Activated CD4-positive, alpha-beta T cell treated with anti-CD3 and anti-CD28 coated beads, Interleukin-2, Interleukin-4, amounts not matched to agents 100 ng/mL and 50 ng/mL, durations not matched to agents 16 hours and 8 hours (primary cell): ENCODE measurements at regions not wholly inside any gene's neighbourhood (a gene's known extent, or its start where the extent isn't known, plus 50 kb on each side); places are given as distances from the start of the nearest gene placed in this dataset.

Source experiments
- DNase-seq: peaks from one replicate; pipeline ENCODE4 v3.0.0-alpha.2; 2020; ENCODE audit warnings: low spot score

DNA sequence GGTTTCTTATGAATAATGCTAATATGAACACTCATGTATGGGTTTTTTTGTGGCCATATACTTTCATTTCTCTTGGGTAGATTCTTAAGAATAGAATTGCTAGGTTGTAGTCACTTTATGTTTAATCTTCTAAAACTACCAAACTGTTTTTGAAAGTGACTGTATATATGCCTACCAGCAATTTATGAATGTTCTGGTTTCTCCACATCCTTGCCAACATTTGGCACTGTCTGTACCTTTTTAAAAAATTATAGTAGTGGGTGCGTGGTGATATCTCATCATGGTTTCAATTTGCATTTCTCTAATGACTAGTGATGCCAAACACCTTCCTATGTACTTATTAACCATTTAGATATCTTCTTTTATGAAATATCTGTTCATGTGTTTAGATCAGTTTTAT is 110.6 kb upstream of the RIOK3 start:
- no peak for DNase-seq

DNA sequence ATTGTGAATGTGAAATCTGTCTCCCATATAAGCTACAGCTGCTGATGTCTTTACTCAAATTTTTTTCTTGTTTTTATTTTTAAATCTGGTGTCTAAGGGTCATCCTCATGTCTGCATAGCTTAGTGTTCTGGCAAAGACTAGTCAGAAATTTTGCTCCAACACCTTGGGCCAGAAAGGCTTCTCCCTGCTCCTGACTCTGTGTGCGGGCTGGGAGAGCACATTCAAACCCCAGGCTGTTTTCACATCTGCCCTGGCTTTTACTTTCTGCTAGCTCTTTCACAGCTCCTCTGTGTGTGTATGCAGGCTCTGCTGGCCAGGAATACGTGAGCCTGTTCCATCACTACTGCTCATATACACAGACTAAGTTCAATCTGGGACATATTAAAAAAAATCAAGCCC is 102.9 kb upstream of the RIOK3 start:
- DNase-seq, result no peak

DNA sequence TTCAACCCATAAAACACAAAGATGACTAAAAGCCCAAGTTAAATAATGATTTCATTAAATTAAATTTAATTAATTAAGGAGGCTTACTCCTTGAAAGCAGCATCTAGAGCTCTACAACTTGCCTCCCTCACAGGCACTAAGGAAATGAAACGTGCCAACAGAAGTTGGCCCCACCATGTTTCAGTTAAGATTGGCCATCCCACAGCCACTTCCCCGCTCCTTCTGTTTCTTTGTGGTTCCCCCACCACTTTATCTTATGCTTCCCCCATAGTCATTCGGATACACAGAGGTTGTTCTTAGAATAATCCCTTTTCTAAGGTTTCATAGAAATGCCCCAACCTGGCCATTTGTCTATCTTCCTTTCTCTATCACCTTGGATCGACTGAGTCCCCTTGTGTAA is 101.6 kb upstream of the RIOK3 start:
- DNase-seq, result no peak

DNA sequence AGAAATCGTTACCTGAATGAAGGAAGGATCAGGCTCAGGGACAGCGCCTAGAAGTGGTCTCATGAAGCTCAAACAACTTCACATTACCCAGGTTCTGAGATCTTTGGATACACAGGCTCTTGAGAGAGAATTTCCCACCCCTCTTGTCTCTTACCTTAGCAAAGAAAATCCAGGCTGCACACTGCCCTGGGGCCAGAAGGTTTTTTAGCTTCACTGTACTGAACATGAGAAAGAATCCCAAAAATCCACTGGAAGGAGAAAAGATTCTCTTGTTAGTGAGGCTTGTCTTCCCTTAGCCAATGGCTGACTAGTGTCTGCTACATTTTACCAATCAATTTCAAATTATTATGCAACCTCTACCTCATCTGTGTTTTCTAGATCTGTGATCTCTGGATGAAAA is 101.0 kb upstream of the RIOK3 start:
- no peak for DNase-seq

DNA sequence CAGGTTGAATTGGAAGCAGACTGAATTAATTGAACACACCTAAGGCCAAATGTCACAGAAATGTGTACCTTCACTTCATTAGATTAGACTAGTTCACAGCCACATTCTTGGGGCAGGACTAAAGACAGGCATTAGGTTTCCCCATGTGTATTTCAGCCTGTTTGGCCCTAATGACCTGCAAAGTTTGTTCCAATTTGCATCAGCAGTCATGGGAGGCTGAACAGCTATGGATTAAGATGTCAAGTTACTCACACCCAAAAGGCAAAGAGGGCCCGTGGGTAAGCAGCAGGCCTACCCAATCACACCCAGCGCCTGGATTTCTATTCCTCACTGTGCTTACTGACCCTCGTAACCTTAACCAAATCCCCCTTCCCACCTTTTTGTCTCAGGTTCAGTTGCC is 99.6 kb upstream of the RIOK3 start:
- DNase-seq, result no peak

DNA sequence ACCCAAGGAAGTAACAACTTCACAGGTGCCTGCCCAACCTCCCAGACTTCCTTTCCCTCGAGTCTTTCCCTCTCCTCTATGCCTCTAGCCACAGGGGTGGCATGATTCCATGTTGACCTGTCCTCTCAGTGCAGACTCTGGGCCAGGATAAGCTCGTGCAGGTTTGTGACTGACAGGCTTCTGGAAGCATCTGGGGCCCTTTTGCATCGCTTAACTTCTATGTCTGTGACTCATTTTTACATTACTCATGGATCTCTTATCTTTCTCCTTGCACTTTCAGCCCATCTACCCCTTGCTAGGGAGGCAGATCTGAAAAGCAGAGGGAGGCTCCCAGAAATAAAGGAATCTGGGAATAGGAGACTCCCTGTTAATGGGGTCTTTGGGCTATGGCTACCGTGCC is 98.5 kb upstream of the RIOK3 start:
- DNase-seq, result no peak

DNA sequence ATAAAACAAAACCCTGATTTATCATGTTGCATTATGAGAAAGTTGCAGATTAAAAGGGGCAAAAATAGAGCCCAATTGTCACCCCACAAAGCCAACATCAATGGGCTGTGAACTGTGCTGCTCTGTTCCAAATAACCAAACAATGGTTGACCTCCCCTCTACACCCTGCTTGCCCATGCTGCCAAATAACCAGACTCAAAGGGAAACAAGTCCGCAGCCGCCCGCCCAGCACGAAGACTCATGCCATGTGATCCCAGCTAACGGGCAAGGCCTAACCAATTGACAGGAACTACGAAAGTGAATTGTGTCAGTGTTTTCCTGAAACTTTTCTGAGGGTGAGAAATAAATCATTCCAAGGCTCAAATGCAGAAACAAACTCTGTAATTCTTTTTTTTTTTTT is 97.9 kb upstream of the RIOK3 start:
- no peak for DNase-seq

DNA sequence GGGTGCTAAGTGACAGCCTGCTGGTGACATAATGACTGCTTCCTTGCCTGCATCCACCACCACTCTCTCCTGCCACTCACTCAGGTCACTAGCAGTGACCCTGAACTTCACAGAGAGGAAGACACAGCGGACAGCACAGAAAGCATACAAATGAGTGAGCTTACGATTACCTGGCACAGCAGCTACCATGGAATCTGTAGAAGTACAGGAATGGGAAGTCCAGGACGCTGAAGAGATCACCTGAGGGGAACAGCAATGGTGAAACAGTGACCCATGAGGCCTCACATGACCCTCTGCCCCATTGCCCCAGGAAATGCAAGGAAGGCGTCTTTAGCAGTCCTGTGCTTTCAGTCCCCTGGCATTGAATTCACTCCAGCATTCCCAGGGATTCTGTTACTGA is 96.7 kb upstream of the RIOK3 start:
- no peak for DNase-seq

DNA sequence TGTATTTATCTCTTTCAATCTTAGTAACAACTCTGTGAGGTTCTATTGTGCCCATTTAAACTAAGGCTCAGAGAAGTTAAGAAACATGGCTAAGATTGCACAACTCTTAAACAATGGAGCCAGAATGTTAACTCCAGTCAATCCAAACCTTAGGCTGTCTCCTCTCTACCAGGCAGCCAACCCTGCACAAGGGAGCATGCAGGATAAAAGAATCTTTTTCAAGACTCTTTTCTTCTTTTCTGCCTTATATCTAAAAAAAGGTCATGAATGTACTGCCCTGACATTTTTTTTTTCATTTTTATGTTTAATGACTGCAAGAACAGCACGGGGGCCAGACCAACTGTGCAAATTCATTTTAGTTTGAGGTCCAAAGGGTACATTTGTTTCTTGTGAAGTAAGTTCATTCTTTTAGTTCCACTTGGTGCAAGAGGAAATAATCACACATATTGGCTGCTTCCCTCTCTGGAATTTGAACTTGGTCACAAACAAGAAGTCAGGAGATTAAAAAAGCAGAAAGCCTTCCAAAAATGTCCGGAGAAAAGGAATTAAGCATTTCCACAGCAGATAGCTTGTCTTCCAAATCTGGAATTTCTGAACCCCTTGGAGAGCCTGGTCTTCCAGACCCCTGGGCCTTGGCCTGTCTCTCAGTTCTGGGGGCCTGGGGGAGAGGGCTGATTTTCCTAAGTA is 96.0 kb upstream of the RIOK3 start:
- DNase-seq, result no peak

DNA sequence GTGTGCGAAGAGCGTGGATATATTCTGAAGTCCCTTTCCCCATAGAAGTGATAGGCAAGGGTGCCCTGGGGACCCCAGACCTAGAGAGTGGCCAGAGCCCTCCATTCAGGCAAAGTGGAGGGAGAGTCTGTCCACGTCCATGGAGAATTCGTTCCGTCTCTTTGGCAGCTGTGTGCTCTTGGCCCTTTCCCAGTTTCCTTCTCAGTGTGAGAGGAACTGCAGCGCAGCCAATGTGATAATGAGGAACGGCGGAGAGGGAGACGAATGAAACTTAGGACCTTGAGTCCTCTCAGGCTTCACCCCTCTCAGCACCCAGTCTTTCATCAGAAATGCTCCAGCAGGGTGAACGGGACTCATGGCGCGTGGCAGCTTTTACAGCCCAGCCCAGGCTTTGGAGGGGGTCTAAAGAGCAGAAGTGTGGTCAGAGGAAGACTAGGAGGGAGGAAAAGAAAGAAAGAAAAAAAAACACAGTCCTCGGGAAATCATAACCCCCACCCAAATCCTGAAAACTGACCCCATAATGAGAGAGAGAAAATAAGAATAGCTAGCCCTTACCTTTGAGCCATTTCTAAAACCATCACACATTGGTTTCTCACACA is 95.0 kb upstream of the RIOK3 start:
- DNase-seq, result no peak

DNA sequence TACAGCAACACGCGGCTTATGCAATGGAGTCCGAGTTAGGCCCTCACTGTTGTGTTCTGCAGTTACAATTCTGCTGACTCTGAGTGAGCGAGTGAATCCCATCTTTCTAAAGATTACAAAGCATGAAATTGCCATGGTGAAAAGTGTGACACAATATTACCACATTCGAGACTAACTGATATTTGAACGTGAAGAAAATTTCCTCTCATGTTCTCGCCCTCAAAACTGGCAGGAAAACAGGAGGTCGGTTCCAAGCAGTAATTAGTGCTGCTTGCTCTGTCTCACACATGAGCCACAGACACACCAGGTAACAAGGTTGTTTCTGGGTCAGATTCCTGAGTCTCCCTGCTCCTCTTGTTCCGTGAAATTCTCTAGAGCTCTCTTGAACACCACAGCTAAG is 93.7 kb upstream of the RIOK3 start:
- DNase-seq, result no peak

DNA sequence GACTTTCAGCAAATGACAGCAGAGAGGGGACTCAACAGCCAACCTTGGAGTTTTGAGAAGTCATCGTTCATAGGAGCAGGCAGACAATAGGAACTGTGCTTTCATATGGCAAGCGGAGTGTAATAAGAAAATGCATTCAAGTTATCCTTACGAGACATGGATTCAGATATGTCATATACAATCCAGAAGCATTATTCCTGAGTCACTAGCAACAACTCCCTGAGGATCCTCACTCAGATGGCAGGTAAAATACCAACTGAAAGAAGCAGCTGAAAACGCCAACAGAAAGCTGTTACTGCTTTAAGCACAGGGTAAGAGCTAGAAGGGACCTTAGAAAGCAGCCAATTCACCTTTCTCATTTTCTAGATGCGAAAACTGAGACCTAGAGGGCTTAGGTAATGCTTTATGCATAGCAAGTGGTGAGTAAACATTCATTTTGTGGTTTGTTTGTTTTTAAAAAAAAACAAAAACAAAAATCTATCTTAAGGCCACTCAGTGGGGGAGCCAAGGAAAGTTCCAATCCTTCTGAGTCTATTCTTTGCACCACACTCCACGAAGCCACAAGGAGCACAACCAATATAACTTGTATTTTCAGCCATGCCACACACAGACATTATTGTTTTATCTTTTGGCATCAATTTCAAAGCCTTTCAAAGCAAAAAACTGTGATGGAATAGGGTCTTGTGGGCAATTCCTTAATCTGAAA is 89.1 kb upstream of the RIOK3 start:
- DNase-seq, result no peak

DNA sequence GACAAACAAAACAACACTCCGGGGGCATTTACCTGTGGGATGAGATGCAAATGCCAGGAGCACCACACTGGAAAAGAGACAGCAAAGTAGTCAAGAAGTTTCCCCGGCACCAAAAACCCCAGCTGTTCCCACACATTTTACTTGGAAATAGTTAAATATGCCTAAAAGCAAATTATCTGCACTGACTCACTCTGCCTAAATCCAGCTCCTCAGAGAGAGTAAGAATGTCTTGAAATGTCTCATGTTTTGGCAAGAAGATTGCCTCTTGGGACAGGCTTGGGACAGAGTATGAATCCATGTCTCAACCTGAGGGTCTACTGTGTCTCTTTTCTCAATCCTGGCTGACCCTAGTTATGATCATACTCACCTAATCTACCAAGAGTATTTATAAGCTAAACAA is 87.5 kb upstream of the RIOK3 start:
- DNase-seq, result no peak

DNA sequence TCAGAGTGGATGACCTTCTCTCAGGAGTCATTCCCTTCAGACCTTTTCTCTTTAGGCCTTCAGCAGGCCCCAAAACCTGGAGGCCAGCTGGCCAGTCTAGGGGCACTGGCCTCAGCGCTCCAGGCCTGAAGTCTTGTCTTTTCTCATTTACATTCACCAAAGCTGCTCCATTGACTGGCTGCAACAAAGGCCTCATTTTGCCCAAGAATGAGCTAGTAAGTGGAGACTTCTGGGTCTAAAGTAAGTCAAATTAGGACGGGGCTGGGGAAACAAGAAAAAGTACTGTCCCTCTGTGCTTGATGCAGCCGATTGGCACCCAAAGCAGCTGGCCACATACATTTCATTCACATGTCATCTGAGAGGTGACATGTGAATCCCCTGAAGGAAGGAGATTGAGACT is 83.8 kb upstream of the RIOK3 start:
- no peak for DNase-seq

DNA sequence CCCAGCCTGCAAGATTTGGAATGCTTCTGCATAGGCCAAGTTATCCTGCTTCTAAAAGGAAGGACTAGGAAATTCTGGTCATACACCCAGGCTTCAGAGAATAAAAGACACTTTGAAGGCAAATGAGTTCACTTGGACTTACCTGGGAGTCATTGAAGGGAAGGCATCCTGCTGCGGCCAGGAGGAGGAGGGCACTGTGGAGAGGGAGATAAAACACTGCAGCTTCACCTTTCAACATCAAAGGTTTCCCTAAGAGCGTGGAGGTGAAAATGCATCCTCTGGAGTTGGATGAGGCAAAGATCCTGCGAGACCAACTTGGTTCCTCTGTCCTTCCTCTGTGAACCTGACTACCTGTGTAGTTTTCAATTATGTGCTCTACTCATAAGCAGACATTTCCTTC is 79.5 kb upstream of the RIOK3 start:
- DNase-seq, result no peak

DNA sequence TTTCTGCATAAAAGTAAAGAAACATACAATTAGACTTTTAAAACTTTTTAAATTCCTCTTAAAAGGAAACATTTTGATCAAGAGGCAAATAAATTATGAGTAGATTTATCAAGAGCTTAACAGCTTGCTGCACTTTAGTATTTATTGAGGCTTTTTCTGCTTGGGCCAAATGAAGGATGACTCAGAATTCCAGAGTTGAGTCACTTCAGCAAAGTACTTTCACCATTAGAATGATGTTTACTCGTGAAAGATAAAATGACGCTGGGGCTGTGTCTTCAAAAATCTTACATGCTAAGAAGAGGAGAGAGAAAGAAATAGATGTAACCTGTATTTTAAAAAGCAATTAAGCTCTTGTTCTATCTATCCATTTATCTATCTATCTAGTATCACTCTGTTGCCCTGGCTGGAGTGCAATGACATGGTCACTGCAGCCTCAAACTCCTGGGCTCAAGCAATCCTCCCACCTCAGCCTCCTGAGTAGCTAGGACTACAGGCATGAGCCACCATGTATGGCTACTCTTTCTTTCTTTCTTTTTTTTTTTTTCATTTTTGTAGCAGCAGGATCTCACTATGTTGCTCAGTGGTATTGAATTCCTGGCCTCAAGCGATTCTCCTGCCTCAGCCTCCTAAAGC is 75.3 kb upstream of the RIOK3 start:
- DNase-seq, result peak; percentile 81

DNA sequence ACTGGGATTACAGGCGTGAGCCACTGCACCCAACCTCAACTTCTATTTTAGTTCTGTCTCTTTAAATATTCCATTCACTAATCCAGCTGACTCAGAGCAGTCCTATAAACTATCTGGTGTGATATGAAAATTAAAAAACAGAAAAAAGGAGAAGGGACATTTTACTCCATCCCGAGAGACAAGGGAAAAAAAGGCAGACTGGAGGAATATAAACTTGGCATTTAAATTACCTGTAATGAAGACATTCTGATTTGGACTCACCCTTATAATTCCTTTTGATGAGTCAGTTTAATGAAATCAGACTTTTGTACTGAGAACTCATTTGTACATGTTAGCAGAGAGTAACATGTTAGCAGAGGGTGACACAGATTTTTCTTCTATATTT is 74.8 kb upstream of the RIOK3 start:
- no peak for DNase-seq

DNA sequence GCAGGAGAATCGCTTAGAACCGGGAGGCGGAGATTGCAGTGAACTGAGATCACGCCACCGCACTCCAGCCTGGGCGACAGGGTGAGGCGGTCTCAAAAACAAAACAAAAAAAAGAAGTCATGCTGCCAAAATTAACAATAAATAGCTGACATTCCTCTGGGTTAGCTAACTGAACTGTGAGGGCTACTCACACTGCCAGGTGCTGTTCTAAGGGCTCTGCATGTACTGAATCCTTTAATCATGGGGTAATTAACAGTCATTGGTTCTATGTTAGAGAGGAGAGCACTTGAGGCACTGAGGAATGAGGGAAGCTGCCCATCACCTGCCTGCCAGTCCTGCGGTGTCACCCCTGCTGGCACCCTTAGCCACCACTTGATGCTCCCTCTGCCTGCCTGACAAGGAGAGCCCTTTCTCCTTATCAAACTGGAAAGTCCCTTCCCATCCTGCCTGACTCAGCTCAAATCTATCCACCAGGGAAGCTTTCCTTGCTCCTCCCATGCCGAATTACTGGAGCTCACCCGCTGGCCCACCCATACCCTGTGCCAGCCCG is 73.0 kb upstream of the RIOK3 start:
- DNase-seq, result no peak

DNA sequence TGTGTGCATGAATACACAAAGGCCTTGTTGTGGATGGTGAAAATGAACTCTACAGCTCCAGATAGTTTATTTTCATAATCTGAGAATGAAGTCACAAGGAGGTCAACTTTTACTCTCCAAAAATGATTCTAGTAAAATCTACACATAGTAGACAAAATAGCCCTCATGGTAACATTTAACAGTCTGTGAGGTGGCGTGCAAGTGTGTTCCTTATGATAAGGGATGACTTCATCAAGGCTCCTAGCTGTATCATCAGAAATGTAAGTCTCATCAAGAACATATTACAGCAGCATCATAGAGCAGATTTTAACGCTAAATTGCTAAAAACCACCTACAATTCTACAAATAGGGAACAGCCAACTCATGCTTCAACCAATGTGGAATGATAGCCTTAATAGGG is 72.3 kb upstream of the RIOK3 start:
- no peak for DNase-seq

DNA sequence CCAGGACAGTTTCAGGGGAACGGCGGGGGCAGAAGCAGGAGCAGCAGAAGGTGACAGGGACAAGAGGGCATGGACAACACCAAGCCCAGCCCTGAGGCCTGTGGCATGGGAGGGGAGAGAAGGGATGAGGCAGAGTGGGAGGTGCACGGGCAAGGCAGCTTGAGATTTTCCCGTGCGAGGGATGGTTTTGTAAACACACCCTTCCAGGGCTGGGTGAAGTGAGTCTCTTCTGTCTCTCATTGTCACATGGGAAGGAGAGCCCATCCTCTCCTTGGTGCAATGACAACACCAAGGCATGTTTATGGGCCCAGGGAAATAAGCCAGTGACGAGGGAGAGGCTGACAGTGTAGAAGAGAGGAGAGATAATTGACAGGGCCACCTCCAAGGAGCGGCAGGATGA is 69.6 kb upstream of the RIOK3 start:
- DNase-seq, result no peak

DNA sequence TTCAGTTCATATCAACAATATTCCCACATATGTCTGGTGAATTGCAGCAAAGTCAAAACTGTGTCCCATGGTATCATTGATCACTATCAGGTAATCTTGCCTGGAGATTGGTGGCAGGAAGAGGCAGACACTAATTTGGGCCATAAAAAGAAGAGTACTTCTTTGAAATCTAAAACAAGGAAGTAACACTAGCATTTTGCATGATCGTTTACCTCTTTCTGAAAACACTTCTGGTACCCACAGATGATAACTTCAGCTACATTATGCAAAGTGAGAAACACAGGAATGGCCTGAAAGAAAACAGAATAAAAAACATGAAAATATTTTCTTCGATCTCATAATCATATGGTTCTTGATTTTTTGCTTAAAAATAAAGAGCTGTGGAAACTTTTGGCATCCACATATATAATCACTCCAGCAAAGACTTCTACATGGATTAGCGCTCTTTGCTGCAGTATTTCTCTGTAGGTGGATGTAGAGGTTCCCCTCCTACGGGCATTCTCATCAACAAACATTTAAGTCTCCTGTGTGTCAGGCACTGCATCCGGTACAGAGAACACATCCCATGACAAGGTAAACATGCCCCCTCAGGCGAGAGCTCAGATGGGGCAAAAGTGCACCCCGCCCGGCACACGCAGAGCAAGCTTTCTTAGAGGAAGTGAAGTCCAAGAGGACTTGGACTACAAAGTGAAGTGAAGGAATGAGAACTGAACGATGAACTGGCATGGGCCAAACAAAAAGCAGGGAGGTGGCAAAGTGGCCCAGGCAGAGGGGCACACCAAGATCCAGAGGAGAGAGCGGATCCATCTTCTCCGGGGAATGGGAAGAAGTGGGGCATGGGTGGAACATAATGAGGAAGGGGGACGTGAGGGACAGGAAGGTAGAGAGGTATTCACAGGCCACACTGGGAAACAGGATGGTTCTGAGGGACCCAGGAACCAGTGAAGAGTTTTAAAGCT is 68.0 kb upstream of the RIOK3 start:
- DNase-seq, result no peak

DNA sequence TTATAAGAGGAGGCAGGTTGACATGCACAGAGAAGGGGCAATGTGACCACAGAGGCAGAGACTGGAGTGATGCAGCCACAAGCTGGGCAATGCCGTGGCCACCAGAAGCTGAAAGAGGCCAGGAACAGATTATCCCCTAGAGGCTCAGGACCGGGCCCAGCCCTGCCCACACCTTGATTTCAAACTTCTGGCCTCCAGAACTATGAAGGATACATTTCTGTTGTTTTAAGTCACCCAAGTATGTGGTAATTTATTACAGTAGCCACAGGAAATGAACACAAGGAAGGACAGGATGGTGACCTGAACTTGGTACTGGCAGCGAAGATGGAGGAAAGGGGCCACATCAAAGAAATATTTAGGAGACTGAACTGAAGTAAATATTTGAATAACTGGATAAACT is 66.8 kb upstream of the RIOK3 start:
- DNase-seq, result no peak
